ENCODE measurements at regions not wholly inside any gene's neighbourhood (a gene's known extent, or its start where the extent isn't known, plus 50 kb on each side); places are given as distances from the start of the nearest gene placed in this dataset.

DNA sequence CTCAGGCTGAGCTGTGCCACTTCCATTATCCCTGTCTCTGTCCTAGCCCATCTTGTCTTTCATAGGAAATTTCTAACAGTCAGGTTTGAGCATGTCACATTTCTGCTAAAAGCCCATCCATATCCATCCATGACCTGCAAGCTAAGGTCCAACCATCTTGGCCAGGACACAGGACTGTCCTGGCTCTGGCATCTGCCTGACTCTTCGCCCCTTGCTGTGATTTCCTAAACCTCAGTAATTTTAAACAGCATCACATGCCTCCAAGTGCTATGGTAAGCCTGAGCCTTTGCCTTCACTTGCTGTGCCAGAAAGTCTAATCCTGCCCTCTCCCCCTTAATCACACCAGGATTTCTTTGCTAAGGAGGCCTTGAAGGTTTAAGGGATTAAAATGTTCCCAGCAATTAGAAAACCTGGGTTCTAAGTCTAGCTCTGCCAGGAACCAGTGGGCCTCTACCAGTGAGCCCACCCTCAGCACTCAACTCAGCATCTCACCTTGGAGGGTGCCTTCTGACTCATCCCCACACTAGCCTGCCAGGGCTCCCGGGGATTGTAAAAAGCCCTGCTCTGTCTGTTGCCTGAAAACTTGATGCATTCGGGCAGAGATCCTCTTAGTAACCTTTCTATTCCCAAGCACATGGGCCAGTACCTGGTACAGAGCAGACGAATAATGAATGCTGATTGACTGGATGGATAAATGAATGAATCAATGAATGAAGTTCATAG is 411.0 kb downstream of the LRATD1 start:
- TF ChIP-seq EP300 (IDR thresholded peaks at IDR 0.05; ENCODE audit: borderline replicate concordance in 1 of 2, low read depth in 2 of 2, low read length in 2 of 2) (no peak), SRF (IDR thresholded peaks at IDR 0.05; ENCODE audit: low read depth, low read length) (no peak), TCF12 (IDR thresholded peaks at IDR 0.05; ENCODE audit: low read depth, low read length) (no peak), POLR2AphosphoS5 (IDR thresholded peaks at IDR 0.05; ENCODE audit: low read depth, low read length) (no peak), BRCA1 (IDR thresholded peaks at IDR 0.05; ENCODE audit: low read depth, low read length) (no peak), TBP (IDR thresholded peaks at IDR 0.05; ENCODE audit: low read depth, low read length) (no peak), CTCF (IDR thresholded peaks at IDR 0.05; ENCODE audit: control extremely low read depth in 1 of 3, insufficient read depth in 1 of 3, low read depth in 1 of 3, low read length in 3 of 3) (no peak), POLR2A (IDR thresholded peaks at IDR 0.05; ENCODE audit: control extremely low read depth in 1 of 2, low read depth in 2 of 2, low read length in 2 of 2) (no peak), ZNF274 (IDR thresholded peaks at IDR 0.05; ENCODE audit: borderline replicate concordance, extremely low read depth, low read length) (no peak)
- TF ChIP-seq, protein P1, sequence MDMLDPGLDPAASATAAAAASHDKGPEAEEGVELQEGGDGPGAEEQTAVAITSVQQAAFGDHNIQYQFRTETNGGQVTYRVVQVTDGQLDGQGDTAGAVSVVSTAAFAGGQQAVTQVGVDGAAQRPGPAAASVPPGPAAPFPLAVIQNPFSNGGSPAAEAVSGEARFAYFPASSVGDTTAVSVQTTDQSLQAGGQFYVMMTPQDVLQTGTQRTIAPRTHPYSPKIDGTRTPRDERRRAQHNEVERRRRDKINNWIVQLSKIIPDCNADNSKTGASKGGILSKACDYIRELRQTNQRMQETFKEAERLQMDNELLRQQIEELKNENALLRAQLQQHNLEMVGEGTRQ (IDR thresholded peaks at IDR 0.05; ENCODE audit: low read length) = no peak
